ENCODE measurements at regions not wholly inside any gene's neighbourhood (a gene's known extent, or its start where the extent isn't known, plus 50 kb on each side); places are given as distances from the start of the nearest gene placed in this dataset.
"Not testable (repeated sequence)": the region's sequence is repeated elsewhere in the genome, so short reads cannot be mapped to it uniquely, and the experiment has no call there.

DNA sequence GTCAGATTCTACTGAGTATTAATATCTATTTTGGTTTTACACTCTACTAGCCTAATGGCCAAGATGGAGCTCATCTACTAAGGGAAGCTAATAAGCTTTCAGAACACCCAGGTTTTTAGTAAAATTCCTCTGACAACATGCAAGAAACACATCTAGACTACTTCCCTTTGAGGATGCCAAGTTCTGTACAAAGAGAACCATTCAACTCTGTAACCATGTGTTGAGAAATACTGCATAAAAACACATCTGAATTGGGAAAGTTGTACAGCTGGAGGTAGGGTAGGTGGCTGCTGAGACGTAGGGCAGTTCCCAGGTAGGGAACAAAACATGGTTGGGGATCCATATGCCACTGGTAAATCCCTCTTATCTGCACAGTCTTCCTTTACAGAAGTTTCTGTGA, 66.2 kb downstream of the SC5D start:
- peak; percentile 36 for FAIRE-seq

DNA sequence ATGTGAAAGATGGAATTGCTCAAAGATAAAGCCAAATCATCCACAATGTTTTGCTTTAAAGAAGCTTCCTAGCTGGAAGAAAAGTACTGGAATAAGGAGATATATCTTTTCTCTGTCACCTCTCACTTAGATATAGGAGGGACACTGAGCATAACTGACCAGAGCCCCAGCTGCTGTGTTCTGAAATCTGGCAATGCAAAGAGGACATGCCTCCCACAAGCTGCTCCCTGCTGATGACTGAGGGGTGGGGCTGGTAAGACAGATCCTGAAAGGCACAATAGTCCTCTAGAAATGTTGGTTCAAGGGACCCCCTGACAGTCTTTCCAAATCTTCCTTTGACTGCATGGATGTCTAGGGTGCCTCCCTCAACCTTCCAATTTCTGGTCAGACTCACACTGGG, 67.0 kb downstream of the SC5D start:
- FAIRE-seq, result no peak

DNA sequence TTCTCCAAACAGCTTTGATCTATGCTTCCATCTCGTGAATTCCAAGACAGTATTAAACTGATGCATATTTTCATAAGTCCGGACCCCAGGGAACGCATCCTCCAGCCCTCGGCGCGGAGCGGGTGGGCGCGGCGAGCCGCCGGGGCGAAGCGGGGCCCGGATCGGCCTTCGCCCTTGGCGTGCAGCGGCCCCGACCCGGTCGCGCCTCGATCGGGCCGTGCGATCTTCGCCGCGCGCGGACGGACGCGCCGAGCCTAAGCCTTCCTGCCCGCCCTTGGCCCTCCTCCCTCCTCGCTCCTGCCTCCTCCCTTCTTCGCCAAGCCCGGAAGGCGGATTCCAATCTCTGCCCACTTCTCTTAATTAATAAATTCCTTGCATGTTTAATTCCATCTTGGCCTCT, 70.4 kb downstream of the SC5D start:
- not testable (repeated sequence) for FAIRE-seq

- no peak for FAIRE-seq
Observed at GRCh38 chr11:121365304-121365703, 72.7 kb downstream of the SC5D start.

- no peak for FAIRE-seq
Observed at GRCh38 chr11:121366038-121366437, 73.5 kb downstream of the SC5D start.

DNA sequence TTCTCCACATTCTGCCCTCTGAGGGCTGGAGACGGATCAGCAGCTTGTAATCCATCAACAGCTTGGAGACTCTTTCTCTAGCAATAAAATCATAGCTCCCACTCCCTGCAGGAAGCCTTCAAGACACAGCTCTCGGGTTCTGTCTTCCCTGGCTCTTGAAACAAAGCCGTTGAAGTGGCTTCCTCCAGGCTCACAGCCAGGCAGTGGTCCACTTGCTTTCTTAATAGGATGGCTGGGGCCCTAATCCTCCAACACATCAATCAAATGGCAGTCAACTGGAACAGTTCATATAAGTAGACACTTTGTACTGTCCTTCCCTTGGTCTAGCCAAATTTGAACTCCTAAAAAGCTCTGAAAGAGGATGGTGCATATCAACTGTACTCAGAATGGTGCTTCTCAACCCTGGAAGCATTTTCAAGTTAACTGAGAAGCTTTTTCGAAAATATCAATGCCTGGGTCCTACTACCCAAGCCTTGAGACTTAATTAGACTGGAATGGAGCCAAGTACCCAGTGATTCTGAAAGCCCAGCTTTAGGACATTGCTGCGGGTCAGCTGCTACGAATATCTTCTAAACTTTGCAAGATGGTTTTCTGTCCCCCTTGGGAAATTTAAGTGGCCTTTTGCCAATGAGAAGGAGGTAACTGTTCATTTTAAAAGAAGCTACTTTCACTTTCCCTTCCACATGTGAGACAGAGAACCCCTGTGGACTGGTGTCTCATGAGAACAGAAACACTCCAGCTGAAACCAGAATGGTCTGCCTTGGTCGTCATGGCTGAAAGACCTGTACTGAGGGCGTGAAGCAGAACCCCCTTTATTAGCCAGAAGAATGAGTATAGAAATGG, 74.7 kb downstream of the SC5D start:
- FAIRE-seq, result no peak

GRCh38 chr11:121367844-121368225, 75.3 kb downstream of the SC5D start:
- no peak for FAIRE-seq

- no peak for FAIRE-seq
Observed at GRCh38 chr11:121368364-121369240, 76.0 kb downstream of the SC5D start.

- no peak for FAIRE-seq
Observed at GRCh38 chr11:121369366-121369765, 76.8 kb downstream of the SC5D start.

DNA sequence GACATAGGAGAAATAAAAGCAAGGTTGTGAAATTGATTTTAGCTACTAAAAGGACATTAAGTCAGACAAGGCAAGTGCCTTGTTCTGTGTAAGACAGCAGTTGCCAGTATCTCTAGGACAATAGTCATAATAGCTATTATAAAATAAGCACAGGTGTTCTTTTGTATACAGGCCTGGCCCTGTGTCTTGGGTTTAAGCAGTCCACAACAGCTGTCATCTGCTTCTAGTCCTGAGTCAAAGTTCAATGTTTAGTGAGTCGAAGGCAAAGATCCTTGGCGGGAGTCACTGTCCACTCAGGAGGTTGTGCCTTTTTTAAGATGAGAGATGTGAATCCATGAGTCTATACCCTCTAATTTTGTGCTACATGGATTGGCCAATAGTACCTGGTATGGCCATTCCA, 79.5 kb downstream of the SC5D start:
- no peak for FAIRE-seq

GRCh38 chr11:121372671-121373429, 79.3 kb upstream of the SORL1 start:
- FAIRE-seq, result no peak

DNA sequence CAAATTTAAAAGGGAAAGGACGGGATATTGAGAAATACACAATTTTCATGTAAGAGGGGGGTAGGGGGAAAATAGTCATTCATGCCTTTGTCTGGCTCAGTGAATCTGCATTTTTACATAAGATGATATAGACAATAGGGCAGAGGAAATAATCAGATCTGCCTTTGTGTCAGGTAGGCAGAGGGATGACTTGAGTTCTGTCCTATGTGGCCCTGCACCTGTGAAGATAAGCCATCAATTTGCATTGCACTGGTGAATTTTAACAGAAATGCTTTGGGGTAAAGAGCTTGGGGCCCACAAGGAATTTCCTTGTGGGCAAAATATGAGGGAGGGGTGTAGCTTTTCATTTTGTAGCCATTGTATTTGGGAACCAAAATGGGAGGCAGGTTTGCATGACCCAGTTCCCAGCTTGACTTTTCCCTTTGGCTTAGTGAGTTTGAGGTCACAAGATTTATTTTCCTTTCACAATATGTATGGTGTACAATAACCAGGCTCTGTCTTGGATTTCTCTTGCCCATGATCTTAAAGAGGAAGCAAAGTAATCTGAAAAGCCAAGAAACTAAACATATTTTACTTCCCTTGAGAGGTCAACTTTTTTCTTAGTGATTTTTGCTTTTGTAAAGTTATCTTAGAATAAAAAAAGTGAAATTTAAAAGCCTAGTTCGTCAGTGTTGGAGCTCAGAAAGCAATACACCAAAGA, 77.7 kb upstream of the SORL1 start:
- no peak for FAIRE-seq

- FAIRE-seq, result no peak
Observed at GRCh38 chr11:121376130-121376529, 76.0 kb upstream of the SORL1 start.

GRCh38 chr11:121379145-121379810, 72.8 kb upstream of the SORL1 start:
- FAIRE-seq, result not testable (repeated sequence)

DNA sequence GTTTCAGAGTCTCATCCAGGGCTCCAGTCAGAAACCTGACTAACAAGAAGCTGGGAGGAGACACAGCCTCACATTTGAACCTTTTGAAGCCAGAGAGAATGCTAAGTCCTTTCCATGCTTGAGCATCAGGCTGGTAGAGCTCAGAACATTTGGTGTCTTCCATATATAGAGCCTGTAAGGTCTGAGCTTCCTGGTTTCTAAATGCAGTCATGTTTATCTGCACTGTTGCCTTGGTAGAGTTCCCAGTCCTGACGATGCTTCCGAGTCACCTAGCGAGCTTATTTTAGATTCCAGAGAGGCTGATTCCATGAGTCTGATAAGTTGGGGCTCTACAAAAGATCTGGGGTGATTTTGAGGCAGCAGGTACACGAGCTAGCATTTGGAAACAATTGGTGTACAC, 68.4 kb upstream of the SORL1 start:
- FAIRE-seq, result no peak

GRCh38 chr11:121385688-121386087, 66.4 kb upstream of the SORL1 start:
- peak; percentile 92 for FAIRE-seq
